T follicular helper cell (primary cell): ENCODE measurements at regions not wholly inside any gene's neighbourhood (a gene's known extent, or its start where the extent isn't known, plus 50 kb on each side); places are given as distances from the start of the nearest gene placed in this dataset.

Source experiments
- DNase-seq: peaks from one replicate; pipeline ENCODE4 v3.0.0-alpha.2; 2020; ENCODE audit warnings: low read depth

DNA sequence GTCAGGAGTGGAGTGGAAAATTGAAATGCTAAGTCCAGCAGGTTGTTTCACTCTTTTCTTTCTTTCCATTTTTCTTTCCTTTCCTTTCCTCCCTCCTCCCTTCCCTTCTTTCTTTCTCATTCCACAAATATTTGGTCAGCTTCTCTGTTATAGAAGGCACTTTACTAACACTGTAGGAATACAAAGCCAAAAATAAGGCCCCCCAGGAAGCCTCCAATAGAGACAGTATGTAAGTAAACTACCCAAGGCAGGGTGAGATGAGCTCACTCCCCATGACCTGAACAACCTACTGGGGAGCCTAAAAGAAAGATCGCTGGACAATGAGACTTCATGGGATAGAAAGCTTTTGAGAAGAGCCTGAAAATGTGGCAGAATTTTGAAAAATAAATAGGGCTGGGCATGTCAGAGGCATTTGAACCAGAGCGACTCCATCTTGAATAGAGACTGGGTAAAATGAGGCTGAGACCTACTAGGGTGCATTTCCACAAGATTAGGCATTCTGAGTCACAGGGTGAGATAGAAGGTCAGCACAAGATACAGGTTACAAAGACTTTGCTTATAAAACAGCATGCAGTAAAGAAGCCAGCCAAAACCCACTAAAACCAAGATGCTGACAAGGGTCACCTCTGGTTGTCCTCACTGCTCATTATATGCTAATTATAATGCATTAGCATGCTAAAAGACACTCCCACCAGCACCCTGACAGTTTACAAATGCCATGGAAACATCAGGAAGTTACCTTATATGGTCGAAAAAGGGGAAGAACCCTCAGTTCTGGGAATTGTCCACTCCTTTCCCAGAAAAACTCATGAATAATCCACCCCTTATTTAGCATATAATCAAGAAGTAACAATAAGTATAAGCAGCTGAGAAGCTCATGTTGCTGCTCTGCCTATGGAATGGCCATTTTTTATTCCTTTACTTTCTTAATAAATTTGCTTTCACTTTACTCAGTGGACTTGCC lies 158.9 kb upstream of the EGFLAM start:
- no peak for DNase-seq

DNA sequence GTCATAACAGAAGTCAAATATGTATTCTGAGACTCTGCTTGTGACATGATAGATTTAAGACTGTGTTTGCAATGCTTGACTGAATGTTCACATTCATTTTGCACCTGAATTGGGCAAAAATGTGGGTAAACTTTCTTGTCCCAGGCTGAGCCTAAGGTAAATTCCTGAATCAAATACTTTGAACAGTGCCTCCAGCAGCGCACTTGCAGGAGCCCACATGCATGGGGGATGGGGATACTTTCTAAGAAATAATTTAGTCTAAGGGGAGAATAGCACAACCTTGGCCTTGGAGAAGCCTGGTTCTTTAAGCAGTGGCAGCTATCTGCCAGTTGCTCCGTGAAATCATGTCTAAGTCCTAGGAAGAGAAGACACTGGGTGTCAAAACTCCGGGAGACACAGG lies 163.5 kb upstream of the EGFLAM start:
- DNase-seq, result no peak

DNA sequence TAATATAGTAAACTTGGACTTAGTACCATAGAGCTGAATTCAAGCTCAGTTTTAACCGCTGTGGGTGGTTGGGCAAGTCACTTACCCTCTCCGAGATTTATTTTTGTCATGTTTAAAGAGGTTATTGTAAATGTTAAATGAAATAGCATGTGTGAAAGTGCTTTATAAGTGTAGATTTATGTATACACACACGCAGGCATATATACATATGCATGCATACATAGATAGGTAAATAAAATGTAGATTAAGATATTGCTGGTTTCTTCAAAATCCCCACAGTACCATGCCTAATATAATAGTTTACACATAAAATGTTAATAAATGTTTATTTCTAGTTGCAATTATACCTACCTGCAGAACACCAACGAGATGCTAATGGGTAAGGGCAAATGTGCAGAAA lies 164.5 kb upstream of the EGFLAM start:
- no peak for DNase-seq

DNA sequence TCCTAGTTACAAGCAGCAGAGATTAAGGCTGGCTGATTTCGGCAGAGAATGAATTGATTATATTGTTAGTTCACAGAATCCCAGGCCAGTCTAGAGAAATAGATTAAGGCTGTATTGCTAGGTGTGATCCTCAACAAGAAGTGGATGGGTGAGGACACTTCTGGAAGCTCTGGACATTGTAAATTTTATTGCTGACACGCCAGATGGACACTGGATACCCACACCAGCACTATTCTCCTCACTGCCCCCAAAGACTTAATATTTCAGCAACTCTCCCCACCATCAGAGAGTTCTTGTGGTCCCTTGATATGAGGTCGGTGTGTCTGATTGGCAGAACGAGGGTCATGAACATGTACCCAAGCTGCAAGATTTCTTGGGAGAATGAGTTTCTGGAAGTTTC lies 171.6 kb upstream of the EGFLAM start:
- no peak for DNase-seq

DNA sequence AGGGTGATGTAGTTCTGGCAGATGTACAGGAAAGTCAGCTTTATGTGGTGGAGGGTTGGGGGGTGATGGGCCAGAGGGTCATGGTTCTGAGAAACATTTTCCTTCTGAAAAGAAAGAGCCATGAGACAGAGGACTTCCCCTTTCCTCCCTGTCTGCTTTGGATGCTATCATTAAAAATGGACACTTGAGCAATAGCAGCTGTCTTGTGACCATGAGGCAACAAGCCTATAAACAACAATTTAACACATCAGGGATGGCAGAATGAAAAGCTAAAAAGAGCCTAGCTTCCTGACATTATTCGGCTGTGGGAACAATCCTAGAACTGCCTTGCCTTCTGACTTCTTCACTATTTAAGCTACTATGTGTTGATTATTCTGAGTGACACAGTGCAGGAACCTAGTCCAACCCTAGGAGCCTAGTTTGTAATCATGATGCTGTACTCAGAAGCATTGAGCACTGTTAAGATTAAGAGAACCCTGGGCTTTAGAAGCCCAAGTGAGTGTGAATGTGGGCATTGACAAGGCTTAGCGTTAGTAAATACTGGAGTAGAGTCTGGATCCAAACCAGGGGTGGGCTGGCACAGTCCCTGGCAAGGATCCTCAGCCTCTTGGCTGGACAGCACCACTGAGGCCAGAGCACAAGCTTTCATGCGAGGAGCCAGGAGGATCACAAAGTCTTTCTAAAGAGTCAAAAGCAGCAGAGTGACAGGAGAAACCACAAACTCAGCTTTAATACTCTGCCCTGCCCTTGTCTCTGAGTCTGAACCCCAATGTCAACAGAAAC lies 178.5 kb upstream of the EGFLAM start:
- no peak for DNase-seq

DNA sequence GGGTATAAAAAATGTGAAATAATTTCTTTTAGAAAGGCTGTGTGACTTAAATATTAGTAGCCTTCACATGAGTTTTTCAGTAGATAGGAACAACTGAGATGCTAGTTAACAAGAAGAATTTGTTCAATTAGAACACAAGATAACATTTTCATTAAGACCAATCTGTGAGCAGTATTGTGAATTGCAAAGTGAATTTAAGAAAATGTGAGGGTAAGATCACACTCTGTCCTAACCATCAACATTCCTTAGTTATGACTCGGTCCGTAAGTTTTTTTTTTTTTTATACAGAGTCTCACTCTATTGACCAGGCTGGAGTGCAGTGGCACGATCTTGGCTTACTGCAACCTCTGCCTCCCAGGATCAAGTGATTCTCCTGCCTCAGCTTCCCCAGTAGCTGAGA lies 180.2 kb upstream of the EGFLAM start:
- no peak for DNase-seq

DNA sequence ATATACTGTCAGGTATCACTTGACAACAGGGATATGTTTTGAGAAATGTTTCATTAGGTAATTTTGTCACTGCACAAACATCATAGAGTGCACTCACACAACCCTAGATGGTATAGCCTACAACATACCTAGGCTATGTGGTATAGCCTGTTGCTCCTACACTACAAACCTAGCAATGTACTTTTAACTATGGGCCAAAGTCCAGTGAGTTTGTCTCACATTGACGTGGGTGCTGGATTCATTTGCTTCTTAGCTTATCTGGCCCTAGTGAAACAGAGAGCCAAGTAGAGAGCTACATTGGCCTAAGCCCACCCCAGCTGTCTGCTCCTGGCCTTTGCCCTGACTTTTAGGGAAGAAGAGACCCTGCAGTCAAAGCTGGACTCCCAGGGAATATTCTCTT lies 180.7 kb upstream of the EGFLAM start:
- DNase-seq, result no peak

DNA sequence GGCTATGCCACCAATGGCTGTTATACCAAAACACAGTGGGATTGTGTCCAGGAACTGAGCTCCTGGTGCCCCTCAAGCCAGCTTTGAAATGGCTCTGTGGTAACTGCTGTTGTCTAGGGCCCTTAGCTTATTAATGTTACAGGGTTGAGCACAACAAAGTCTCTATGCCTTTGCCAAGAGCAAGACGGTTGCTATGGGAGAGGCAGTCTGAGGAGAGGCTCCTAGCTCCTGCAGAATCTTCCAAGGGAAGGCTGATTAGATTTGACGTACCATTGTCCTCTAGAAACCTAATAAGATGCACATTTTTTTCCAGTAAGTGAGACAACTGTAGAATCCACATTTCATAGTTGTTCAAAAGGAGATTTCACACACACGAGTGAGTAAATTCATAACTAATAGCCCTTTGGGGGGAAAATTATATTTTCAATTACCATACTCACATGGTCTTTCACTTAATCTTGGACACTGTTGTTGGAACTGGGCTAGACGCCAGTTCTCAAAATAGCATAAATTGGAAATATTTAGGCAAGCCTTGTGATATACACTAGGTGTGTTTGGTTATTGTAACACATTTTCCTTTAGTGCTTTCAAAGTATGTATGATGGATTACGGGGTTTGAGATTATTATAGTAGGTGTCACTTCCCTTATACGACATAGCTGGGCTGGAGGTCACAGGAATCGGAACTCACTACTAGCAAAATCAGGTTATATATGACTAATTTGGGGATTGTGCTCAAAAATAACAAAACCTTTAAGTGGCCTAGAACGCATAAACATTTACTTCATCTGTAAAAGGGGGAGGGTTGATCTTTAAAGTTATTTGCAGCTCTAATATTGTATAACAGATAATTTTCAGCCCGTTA lies 186.3 kb upstream of the EGFLAM start:
- no peak for DNase-seq

DNA sequence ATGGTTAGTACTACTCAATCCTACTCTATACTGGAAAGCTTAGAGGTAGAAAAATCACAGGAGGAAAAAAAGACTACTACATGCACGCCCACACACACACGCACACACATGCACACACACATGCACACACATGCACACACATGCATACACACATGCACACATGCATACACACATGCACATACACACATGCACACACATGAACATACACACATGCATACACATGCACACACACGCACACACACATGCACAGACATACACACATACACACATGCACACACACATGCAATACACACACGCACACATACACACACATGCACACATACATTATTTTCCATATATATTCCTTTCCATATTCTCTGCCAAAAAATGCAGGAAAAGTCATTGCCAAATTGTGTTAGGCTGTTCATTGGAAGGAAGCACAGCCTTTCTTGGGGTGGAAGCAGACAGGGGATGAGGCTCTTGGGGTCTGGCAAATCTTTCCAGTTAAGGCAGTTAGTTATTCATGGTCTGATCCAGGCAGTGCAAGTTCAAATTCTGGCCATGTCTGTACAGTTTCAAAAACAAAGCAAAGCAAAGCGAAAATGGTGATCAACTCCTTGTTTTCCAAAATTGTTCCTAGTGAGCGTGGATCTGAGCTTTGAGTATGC lies 187.9 kb upstream of the EGFLAM start:
- DNase-seq, result no peak

DNA sequence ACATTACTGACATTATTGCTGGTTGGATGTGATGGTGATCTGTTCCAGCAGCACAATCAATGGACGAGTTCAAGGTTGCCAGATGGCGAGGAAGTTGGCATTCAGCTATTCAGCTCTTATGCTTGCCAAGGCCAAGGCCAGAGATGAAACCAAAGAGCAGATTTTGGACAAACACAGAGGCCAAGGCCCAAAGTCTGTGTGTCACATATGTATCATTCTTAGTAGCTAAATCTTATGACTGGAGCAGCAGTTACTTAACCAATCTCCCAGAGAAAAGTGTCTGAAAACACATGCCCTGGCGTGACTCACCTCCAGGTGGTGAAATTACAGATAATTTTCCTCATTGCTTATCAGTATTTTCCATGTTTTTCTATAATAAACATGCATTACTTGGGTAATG lies 189.0 kb upstream of the EGFLAM start:
- DNase-seq, result no peak

DNA sequence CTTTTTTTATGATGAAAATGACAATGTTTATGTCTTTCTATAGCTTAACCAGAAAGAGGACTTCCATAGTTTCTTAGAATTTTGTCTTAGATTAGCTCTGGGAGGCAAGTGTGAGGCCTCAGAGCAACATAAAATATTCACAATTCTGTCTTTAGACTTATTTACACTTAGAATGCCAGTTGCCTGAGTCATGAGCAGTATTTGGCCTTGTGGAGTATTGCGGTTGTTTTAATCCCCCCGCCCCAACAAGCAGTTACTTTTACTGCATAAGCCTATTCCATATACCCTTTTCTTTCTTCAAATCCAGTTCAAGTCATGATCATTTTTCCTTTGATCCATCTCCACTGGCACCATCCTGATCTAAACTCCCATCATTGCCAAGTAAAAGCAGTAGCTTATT lies 198.0 kb upstream of the EGFLAM start:
- DNase-seq, result no peak

DNA sequence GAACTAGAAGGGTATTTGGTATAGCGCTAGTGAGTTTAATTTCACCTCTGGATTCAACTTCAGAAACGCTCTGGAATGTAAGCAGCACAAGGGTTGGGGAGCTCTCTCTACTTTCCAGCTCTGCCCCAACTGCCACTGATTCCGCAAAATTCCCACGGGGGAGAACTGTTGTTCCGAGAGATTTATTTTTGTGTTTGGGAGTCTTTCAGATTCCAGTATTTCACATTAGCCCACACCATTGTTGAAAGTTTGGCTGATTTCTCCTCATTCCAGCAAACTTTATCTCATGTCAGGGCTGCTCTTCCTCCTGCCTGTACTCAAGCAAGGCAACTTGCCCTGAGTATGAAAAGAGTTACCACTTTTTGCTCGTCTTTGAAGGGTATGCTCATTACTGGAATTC lies 198.5 kb upstream of the EGFLAM start:
- no peak for DNase-seq

DNA sequence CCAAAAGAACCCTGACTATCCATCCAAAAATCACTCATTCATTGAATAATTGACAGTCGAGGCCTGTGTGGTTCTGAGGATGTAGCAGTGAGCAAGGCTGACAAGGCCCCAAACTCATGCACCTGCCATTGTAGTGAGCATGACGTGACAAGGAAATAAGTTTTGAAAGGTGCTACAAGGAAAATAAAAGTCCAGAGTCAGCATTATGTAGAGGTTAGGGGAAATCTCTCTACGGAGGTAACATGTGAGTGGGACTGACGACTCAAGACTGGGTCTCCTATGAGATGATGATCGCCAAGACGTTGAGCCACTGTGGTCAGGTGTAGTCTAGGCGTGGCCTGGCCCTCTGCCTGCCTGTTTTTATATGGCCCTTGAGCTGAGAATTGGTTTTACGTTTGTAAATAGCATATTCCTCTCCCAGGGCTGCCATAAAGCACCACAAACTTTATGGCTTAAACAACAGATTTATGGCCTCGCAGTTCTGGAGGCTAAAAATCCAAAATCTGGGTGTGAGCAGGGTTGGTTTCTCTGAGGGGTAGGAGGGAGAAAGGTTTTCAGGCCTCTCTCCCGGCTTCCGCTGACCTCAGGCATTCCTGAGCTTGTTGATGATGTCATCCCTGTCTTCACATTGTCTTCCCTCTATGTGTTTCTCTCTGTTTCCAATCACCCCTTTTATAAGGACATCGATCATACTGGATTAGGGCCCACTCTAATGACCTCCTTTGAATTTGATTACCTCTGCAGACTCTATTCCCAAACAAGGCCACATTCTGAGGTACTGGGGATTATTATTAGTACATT lies 206.4 kb upstream of the EGFLAM start:
- no peak for DNase-seq

DNA sequence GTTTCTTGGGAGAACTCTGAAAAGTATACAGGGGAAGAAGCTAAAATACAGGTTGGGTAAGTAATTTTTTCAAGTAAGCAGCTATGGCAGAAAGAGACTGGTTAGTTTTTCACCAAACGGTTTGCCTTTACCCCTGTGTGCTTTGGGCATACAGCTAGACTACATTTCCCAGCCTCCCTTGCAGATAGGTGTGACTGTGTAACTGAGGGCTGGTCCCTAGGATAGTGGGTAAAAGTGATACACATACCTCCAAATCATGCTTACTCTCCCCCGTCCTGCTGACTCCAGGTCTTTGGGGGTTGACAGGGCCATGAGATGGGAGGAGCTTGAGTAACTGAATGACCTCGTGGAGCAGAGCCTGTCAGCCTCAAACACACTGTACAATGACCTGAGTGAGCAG lies 208.6 kb upstream of the GDNF start:
- DNase-seq, result no peak

DNA sequence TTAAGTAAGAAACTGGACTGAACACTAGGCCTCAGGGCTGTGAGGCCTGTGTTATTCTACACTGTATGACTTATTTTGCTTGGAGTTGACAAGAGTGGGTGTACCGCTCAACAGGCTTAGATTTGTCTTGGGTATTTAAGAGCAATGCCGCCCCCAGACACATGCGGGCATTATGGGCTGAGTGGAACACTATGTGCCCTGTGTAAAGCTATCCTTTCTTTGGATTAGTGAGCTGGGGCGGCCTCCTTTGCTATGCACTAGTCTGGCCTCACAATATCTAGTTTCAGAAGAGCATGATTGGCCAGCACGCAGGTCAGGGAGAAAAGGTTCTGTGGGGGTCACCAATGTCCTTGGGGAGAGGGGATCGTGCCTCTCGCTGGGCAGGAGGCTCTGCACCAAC lies 206.3 kb upstream of the GDNF start:
- no peak for DNase-seq

DNA sequence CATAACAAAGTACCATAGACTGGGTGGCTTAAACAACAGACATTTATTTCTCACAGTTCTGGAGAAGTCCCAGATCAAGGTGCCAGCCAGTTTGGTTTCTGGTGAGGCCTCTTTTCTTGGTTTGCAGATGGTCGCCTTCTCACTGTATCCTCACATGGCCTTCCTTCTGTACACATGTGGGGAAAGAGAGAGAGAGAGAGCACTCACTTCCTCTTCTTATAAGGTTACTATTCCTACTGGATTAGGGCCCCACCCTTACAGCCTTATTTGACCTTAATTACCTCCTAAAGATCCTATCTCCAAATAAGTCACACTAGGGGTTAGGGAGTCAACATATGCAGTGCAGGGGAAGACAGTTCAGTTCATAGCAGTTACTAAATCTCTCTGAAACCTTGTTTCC lies 205.6 kb upstream of the GDNF start:
- DNase-seq, result no peak

DNA sequence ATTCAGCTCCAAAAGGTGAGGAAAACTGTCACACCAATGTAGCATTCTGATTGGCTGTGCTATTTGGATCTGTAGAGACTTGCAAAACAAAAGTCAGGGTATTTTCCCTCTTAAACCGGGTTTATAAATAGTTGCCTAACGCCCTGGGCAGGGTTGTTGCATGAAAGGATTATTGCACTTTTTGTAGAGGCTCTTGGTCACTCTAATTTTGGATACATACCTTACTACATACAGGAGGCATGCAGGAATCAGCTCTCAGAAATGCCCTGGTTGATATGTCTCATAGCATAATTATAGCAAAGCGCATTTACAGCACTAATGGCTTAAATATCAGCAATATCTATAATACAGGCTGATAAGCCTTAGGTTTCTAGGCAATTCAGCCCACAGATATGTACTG lies 200.0 kb upstream of the GDNF start:
- DNase-seq, result no peak

DNA sequence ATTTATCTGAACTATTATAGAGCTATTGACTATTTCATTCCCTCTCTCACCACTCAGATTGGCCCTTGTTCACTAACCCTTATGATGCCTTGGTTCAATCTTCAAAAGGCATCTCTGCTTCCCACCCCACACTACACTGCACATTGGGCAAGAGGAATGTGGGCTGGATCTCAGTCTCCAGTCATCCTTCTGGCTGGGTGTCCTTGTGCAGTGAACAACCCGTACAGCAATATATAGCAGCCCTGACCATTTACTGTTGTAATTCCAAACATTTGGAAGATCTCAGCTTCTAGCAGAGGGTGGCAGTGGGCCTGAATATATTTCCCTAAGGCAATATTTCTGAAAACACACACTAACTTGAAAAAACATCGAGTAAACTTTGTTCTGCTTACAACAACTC lies 199.2 kb upstream of the GDNF start:
- DNase-seq, result no peak

DNA sequence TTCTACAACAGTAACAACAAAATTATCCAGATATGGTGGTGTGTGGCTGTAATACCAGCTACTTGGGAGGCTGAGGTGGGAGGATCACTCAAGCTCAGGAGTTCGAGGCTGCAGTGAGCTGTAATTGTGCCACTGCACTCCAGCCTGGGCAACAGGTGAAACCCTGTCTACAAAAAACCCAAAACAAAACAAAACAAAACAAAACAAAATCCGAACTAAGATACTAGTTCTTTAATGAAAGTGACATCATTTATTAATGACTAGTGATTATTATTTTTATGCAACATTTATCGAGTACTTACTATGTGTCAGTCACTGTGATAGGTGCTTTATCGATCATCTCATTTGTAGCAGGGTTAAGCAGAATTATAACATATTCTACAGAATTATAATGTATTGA lies 196.9 kb upstream of the GDNF start:
- no peak for DNase-seq

DNA sequence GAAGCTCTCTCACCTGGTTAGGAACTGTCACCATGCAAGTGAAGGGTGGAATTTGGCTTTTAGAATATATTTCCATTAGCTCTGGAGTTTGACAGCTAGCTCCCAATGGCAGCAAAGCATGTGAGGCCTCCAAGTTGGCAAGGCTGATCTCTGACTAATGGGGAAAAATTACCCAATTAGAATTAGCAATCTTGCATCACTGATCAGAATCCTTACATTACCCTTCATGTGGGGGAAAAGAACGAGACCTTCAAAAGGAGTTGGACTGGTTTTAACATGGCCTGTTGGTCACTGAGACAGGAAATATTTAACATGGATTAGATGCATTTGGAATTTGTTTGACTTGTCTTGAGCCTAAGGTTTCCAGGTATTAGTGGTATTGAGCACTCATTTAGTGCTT lies 192.3 kb upstream of the GDNF start:
- DNase-seq, result no peak

DNA sequence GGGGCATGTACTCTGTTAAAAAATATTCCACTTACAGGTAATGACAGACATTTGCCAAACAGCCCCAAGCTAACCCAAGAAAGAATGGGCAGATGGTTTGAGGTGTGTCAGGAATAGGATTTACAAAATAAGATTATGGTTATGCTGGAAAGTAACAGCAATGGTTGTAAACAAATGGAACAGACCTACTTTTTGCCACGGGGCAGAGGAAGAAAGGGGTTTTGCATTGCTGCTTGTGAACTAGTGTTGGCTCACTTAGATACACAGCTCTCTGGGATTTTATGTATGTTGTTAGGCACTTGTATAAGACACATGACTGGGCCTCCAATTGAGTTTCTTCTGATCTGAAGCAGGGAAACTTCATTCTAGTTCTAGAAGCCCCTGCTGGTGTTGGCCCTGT lies 191.5 kb upstream of the GDNF start:
- DNase-seq, result no peak
